IMR-90 (cell line): ENCODE measurements at regions not wholly inside any gene's neighbourhood (a gene's known extent, or its start where the extent isn't known, plus 50 kb on each side); places are given as distances from the start of the nearest gene placed in this dataset.

Experiments
- ATAC-seq: fragments of 200-7000 bp; cut with Tn5 transposase; 2 replicates; pipeline ENCODE4 v1.9.1; 2020; ENCODE audit warnings: low read depth, mild to moderate bottlenecking, moderate library complexity
- BruUV-seq: library from RNA; stranded (reverse); fragments of 400-500 nt; replicated peaks from 2 replicates; lab custom pipeline; 2021; lab: Mats Ljungman, UMichigan
- CTCF ChIA-PET: fragments of 300-600 bp; formaldehyde crosslinking; extraction: SDS; loops from one replicate; lab custom pipeline; 2021; ENCODE audit warnings: antibody characterized with exemption; lab: Yijun Ruan, JAX
- POLR2A ChIA-PET: fragments of 300-600 bp; sonication (Branson Sonifier 250); formaldehyde crosslinking; loops from one replicate; lab custom pipeline; 2022; ENCODE audit warnings: antibody characterized with exemption; ENCODE audit not compliant: unreplicated experiment; lab: Charles Lee
- DNase-seq: peaks from one replicate; pipeline ENCODE4 v3.0.0; 2013
- H2AFZ ChIP-seq: replicated peaks from 2 replicates; pipeline ENCODE3; 2013; ENCODE audit warnings: low read length, mild to moderate bottlenecking; ENCODE audit not compliant: poor library complexity
- H2AK5ac ChIP-seq: 2 replicates; pipeline ENCODE4 v1.6.1; 2013; ENCODE audit warnings: low read depth, low read length, inconsistent platforms
- H2AK9ac ChIP-seq: replicated peaks from 2 replicates; pipeline ENCODE3; 2013; ENCODE audit warnings: mild to moderate bottlenecking, low read depth, low read length, moderate library complexity; ENCODE audit not compliant: poor library complexity
- H2BK120ac ChIP-seq: 2 replicates; pipeline ENCODE4 v1.6.1; 2013; ENCODE audit warnings: low read depth, low read length, inconsistent platforms
- H2BK15ac ChIP-seq: 3 replicates; pipeline ENCODE4 v1.6.1; 2013; ENCODE audit warnings: low read depth, low read length, inconsistent platforms
- H2BK20ac ChIP-seq: 2 replicates; pipeline ENCODE4 v1.6.1; 2013; ENCODE audit warnings: low read depth, mild to moderate bottlenecking, inconsistent platforms, low read length, moderate library complexity
- H2BK5ac ChIP-seq: 2 replicates; pipeline ENCODE4 v1.6.1; 2013; ENCODE audit warnings: mild to moderate bottlenecking, low read depth, low read length, inconsistent platforms; ENCODE audit not compliant: poor library complexity, severe bottlenecking
- H3K14ac ChIP-seq: replicated peaks from 2 replicates; pipeline ENCODE4 v1.6.1; 2013; ENCODE audit warnings: low read depth, low read length, inconsistent platforms
- H3K18ac ChIP-seq: 2 replicates; pipeline ENCODE4 v1.6.1; 2013; ENCODE audit warnings: low read depth, low read length, control low read depth
- H3K23ac ChIP-seq: 2 replicates; pipeline ENCODE4 v1.6.1; 2013; ENCODE audit warnings: low read depth, low read length, inconsistent platforms
- H3K27ac ChIP-seq: 2 replicates; pipeline ENCODE4 v1.5.1; 2013; ENCODE audit warnings: mild to moderate bottlenecking, control low read depth, low read length; ENCODE audit not compliant: insufficient read depth
- H3K27me3 ChIP-seq: 2 replicates; pipeline ENCODE4 v1.6.1; 2013; ENCODE audit warnings: low read length; ENCODE audit not compliant: control insufficient read depth, insufficient read depth
- H3K36me3 ChIP-seq: 2 replicates; pipeline ENCODE4 v1.6.1; 2013; ENCODE audit warnings: low read length, mixed read lengths; ENCODE audit not compliant: control insufficient read depth, insufficient read depth
- H3K4ac ChIP-seq: 2 replicates; pipeline ENCODE4 v1.6.1; 2013; ENCODE audit warnings: low read depth, low read length, inconsistent platforms
- H3K4me1 ChIP-seq: 2 replicates; pipeline ENCODE4 v1.6.1; 2013; ENCODE audit warnings: low read length, mixed read lengths; ENCODE audit not compliant: control insufficient read depth, insufficient read depth
- H3K4me2 ChIP-seq: 2 replicates; pipeline ENCODE4 v1.6.1; 2013; ENCODE audit warnings: low read depth, mild to moderate bottlenecking, control low read depth, low read length, moderate library complexity
- H3K4me3 ChIP-seq: 2 replicates; pipeline ENCODE4 v1.5.1; 2013; ENCODE audit warnings: low read depth, mild to moderate bottlenecking, control low read depth, low read length, moderate library complexity; ENCODE audit not compliant: insufficient read depth
- H3K56ac ChIP-seq: 2 replicates; pipeline ENCODE4 v1.6.1; 2013; ENCODE audit warnings: low read length, inconsistent platforms; ENCODE audit not compliant: insufficient read depth; ENCODE audit errors: extremely low read depth
- H3K79me1 ChIP-seq, 2 experiments: 2 replicates each; pipeline ENCODE4 v1.6.1; 2013; ENCODE audit warnings: low read length in 2 of 2, inconsistent platforms in 1 of 2, low read depth in 1 of 2
- H3K9ac ChIP-seq: 2 replicates; pipeline ENCODE4 v1.6.1; 2013; ENCODE audit warnings: low read depth, low read length, control low read depth
- H3K9me1 ChIP-seq: 2 replicates; pipeline ENCODE4 v1.6.1; 2013; ENCODE audit warnings: low read length, inconsistent platforms; ENCODE audit not compliant: insufficient read depth
- H3K9me3 ChIP-seq: 2 replicates; pipeline ENCODE4 v1.6.1; 2013; ENCODE audit warnings: low read length; ENCODE audit not compliant: control insufficient read depth, insufficient read depth
- H4K20me1 ChIP-seq: 2 replicates; pipeline ENCODE4 v1.6.1; 2013; ENCODE audit warnings: low read length, inconsistent platforms; ENCODE audit not compliant: insufficient read depth
- H4K5ac ChIP-seq: 2 replicates; pipeline ENCODE4 v1.6.1; 2013; ENCODE audit warnings: mild to moderate bottlenecking, low read depth, low read length, control low read depth
- H4K8ac ChIP-seq, 2 experiments: 2 replicates each; pipeline ENCODE4 v1.6.1; 2013; ENCODE audit warnings: low read depth in 2 of 2, low read length in 2 of 2, control low read depth in 1 of 2, inconsistent platforms in 1 of 2
- H4K91ac ChIP-seq: 2 replicates; pipeline ENCODE4 v1.6.1; 2013; ENCODE audit warnings: low read depth, low read length, inconsistent platforms; ENCODE audit not compliant: insufficient read depth
- CEBPB ChIP-seq: IDR thresholded peaks from 2 replicates; pipeline ENCODE4 v1.6.1; 2012; ENCODE audit warnings: low read depth, low read length, improper control_type of control experiment
- FOS ChIP-seq: fragments of 150-350 bp; IDR thresholded peaks from 2 replicates; pipeline ENCODE4 v1.6.1; 2016; ENCODE audit warnings: low read depth, low read length
- MXI1 ChIP-seq: IDR thresholded peaks from 2 replicates; pipeline ENCODE4 v1.6.1; 2012; ENCODE audit warnings: low read depth, mild to moderate bottlenecking, low read length, moderate library complexity, borderline replicate concordance
- NFE2L2 ChIP-seq: fragments of 150-350 bp; IDR thresholded peaks from 2 replicates; pipeline ENCODE4 v1.6.1; 2016; ENCODE audit warnings: low read depth, mild to moderate bottlenecking, low read length
- RFX5 ChIP-seq: IDR thresholded peaks from 2 replicates; pipeline ENCODE4 v1.8.0; 2012; ENCODE audit warnings: low read depth, mild to moderate bottlenecking, low read length, moderate library complexity
- SMC3 ChIP-seq: fragments of 150-350 bp; IDR thresholded peaks from 2 replicates; pipeline ENCODE4 v1.6.1; 2016; ENCODE audit warnings: low read depth, mild to moderate bottlenecking, antibody characterized with exemption, low read length, moderate library complexity
- WGBS, 2 experiments: methylation state at CpG; one replicate each; pipeline versions ENCODE4 v1.1.5 to v1.1.7; 2013; ENCODE audit warnings: missing lambda C conversion rate in 2 of 2; ENCODE audit not compliant: insufficient read length in 1 of 2; ENCODE audit errors: extremely low coverage in 2 of 2; 5-methylcytosine and 5-hydroxymethylcytosine counted together
- dilution Hi-C: fragments of 300-500 bp; cut with HindIII; formaldehyde crosslinking; loops from one replicate; pipeline ENCODE4 v1.14.3; 2018; ENCODE audit warnings: low sequenced_read_pairs; ENCODE audit not compliant: unreplicated experiment
- in situ Hi-C: fragments of 300-500 bp; cut with MboI; formaldehyde crosslinking; loops from 3 replicates; pipeline ENCODE4 v1.14.3; 2019; ENCODE audit warnings: low sequenced_read_pairs, inconsistent platforms, mixed read lengths
- intact Hi-C: fragments of 100-400 bp; cut with micrococcal nuclease; formaldehyde crosslinking; loops from 2 replicates; pipeline ENCODE4 v1.10.0; 2022

DNA sequence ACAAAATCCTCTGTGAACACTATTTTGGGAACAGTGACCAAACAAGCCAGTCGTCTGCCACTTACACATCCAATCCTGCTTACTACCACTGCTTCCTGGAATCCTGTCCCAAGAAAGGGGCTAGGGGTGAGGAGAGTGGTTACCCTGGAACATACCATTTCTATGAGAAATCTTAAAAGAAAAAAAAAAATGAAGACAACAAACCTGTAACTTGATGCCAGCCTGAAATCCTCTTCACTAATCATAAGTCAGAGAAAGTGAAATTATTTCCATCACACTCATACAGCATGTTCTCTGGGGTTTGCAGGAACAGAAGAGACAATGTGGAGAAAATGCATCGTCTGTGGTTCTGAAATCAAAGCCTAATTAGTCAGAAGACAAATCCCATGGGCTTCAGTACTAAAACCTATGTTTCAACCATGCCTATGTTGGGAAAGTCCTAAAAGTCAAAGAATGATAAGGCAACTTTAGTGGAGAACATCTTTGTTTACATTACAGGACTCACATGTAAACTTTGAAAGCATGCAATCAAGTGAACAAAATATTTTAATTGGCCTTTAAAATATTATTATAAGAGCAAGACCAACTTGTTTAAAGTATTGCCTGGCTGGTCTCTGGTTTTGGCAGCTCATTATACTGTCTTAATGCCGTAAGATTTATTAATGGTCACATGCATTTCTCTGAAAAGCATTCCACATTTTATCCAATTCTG, 220.7 kb downstream of the LTN1 start:
- no peaks in the 10 kb centered on the region for H3K9me3 ChIP-seq
- no CpG with 5 or more reads among the region's 3 CpGs for WGBS, 2 experiments
- no peaks in the 10 kb centered on the region for H3K79me1 ChIP-seq
- BruUV-seq = no TSS peak
- peak overlapping the region; percentile 10; the same call in 1 of the 3 replicates for H2BK15ac ChIP-seq
- peak overlapping the region; percentile 95 for H2BK120ac ChIP-seq
- H2AFZ ChIP-seq = no peak overlapping the region
- H3K14ac ChIP-seq = peak overlapping the region; percentile 91
- peak overlapping the region; percentile 39; the same call in 1 of the 2 replicates for H2AK5ac ChIP-seq
- H4K20me1 ChIP-seq = no peaks in the 10 kb centered on the region
- peak overlapping the region; percentile 70 for H3K9ac ChIP-seq
- peak overlapping the region; percentile 92; the same call in 1 of the 2 replicates for H4K91ac ChIP-seq
- TF ChIP-seq CEBPB = peak; percentile 44
- peak; percentile 80 for TF ChIP-seq NFE2L2
- TF ChIP-seq RFX5 = no peak
- TF ChIP-seq FOS = 0 out of 2 replicates have a peak, but pooled peaks have one; percentile 11
- no peak for TF ChIP-seq SMC3
- 0 out of 2 replicates have a peak, but pooled peaks have one; percentile 33 for TF ChIP-seq MXI1
- no peak overlapping the region for H2AK9ac ChIP-seq
- ChIA-PET POLR2A (no interaction called here), CTCF (interaction anchor here (0.6 kb wide), 1 partner anchor 436 kb away, joined by 4 read pairs; no protein-coding TSS in a partner anchor)
- H2BK20ac ChIP-seq = peak overlapping the region; percentile 98
- H3K9me1 ChIP-seq = peaks cover 4% of the 10 kb centered on the region
- DNase-seq = peak; percentile 91
- intact Hi-C loops = loop anchor here (10.0 kb wide), 1 partner anchor 1927 kb away; the partner anchor contains the start of gene ADAMTS1
- H3K4me2 ChIP-seq = peak overlapping the region; percentile 38
- H3K27ac ChIP-seq = peak overlapping the region; percentile 99
- peak overlapping the region; percentile 91 for H3K18ac ChIP-seq
- H3K27me3 ChIP-seq = no peaks in the 10 kb centered on the region
- dilution Hi-C loops = no loop called here
- H3K4me3 ChIP-seq = no peak overlapping the region
- no peaks in the 10 kb centered on the region for H3K36me3 ChIP-seq
- peak overlapping the region; percentile 73 for H4K5ac ChIP-seq
- peak overlapping the region; percentile 83 for H2BK5ac ChIP-seq
- peak overlapping the region; percentile 60 to 88; a peak in 3 of 4 replicates for H4K8ac ChIP-seq
- H3K23ac ChIP-seq = 0 out of 2 replicates have a peak overlapping the region, but pooled peaks have one; percentile 69
- peak overlapping the region; percentile 83; the same call in 1 of the 2 replicates for H3K56ac ChIP-seq
- H3K4me1 ChIP-seq = peaks cover 18% of the 10 kb centered on the region
- in situ Hi-C loops = no loop called here
- peak; percentile 68 for ATAC-seq
- peak overlapping the region; percentile 90; the same call in 1 of the 2 replicates for H3K4ac ChIP-seq
